SK-N-SH (cell line): ENCODE measurements at regions not wholly inside any gene's neighbourhood (a gene's known extent, or its start where the extent isn't known, plus 50 kb on each side); places are given as distances from the start of the nearest gene placed in this dataset.

Experiments used
- CTCF ChIA-PET: fragments of 300-600, 350-600 bp; formaldehyde crosslinking; extraction: SDS; loops from one replicate; lab custom pipeline; 2021; lab: Yijun Ruan, JAX
- POLR2A ChIA-PET: fragments of 350-600 bp; sonication (Branson Sonifier 250); formaldehyde crosslinking; extraction: SDS; loops from one replicate; lab custom pipeline; 2020; ENCODE audit warnings: antibody characterized with exemption, inconsistent platforms; lab: Yijun Ruan, JAX
- DNase-seq: peaks from one replicate; pipeline ENCODE4 v3.0.0; 2012
- H2AFZ ChIP-seq: fragments of 200-600 bp; sonication (generic); 2 replicates; pipeline ENCODE4 v1.8.1; 2016; ENCODE audit warnings: antibody characterized with exemption, mild to moderate bottlenecking, low read depth
- H3F3A ChIP-seq: fragments of 200-600 bp; sonication (generic); replicated peaks from 2 replicates; pipeline ENCODE3; 2016; ENCODE audit warnings: antibody characterized with exemption, mild to moderate bottlenecking; ENCODE audit not compliant: insufficient read depth
- H3K27ac ChIP-seq, 2 experiments: fragments of 200-500 bp in 1 of 2; fragments of 200-600 bp in 1 of 2; sonication (Bioruptor generic) in 1 of 2; sonication (generic), shearing (Covaris generic) in 1 of 2; 2 replicates each; pipeline versions ENCODE4 v1.5.1 to v1.6.1; 2014 to 2016; ENCODE audit warnings: low read depth in 2 of 2, inconsistent platforms in 1 of 2, low read length in 1 of 2, mild to moderate bottlenecking in 1 of 2, mixed read lengths in 1 of 2
- H3K27me3 ChIP-seq: fragments of 200-600 bp; sonication (generic), shearing (Covaris generic); 2 replicates; pipeline ENCODE4 v1.6.1; 2016; ENCODE audit warnings: mixed run types; ENCODE audit not compliant: insufficient read depth
- H3K36me3 ChIP-seq, 2 experiments: fragments of 200-500 bp in 1 of 2; fragments of 200-600 bp in 1 of 2; sonication (Bioruptor generic) in 1 of 2; sonication (generic) in 1 of 2; replicated peaks in 1 of 2; 2 replicates each; pipeline versions ENCODE3 to v1.5.1; 2014 to 2016; ENCODE audit warnings: low read length in 1 of 2, mild to moderate bottlenecking in 1 of 2; ENCODE audit not compliant: insufficient read depth in 2 of 2, control insufficient read depth in 1 of 2
- H3K4me1 ChIP-seq, 2 experiments: fragments of 200-500 bp in 1 of 2; fragments of 200-600 bp in 1 of 2; sonication (Bioruptor generic) in 1 of 2; sonication (generic), shearing (Covaris generic) in 1 of 2; 2 replicates each; pipeline versions ENCODE4 v1.5.1 to v1.6.1; 2014 to 2016; ENCODE audit warnings: low read depth in 1 of 2, low read length in 1 of 2, mixed run types in 1 of 2; ENCODE audit not compliant: insufficient read depth in 2 of 2, control insufficient read depth in 1 of 2
- H3K4me2 ChIP-seq: fragments of 200-600 bp; sonication (generic), shearing (Covaris generic); 2 replicates; pipeline ENCODE4 v1.6.1; 2017; ENCODE audit warnings: mixed run types
- H3K4me3 ChIP-seq, 2 experiments: fragments of 200-500 bp in 1 of 2; fragments of 200-600 bp in 1 of 2; sonication (Bioruptor generic) in 1 of 2; sonication (generic), shearing (Covaris generic) in 1 of 2; 2 replicates each; pipeline versions ENCODE4 v1.5.1 to v1.8.1; 2014 to 2016; ENCODE audit warnings: low read depth in 2 of 2, inconsistent platforms in 1 of 2, low read length in 1 of 2, mild to moderate bottlenecking in 1 of 2, mixed read lengths in 1 of 2, moderate library complexity in 1 of 2
- H3K79me2 ChIP-seq: fragments of 200-600 bp; sonication (generic); 2 replicates; pipeline ENCODE4 v1.8.1; 2017; ENCODE audit warnings: mild to moderate bottlenecking; ENCODE audit not compliant: insufficient read depth
- H3K9ac ChIP-seq: fragments of 200-600 bp; sonication (generic); 2 replicates; pipeline ENCODE4 v1.6.1; 2017; ENCODE audit warnings: mixed run types
- H3K9me2 ChIP-seq: fragments of 200-600 bp; sonication (generic); 2 replicates; pipeline ENCODE4 v1.6.1; 2017; ENCODE audit warnings: mixed run types
- H3K9me3 ChIP-seq: fragments of 200-600 bp; sonication (generic); 2 replicates; pipeline ENCODE4 v1.6.1; 2017; ENCODE audit warnings: mixed run types, mild to moderate bottlenecking, moderate library complexity
- H4K20me1 ChIP-seq: fragments of 200-600 bp; sonication (generic); 2 replicates; pipeline ENCODE4 v1.6.1; 2017; ENCODE audit warnings: mild to moderate bottlenecking, mixed run types; ENCODE audit not compliant: insufficient read depth
- EP300 ChIP-seq, 2 experiments: IDR thresholded peaks; 2 replicates each; pipeline versions ENCODE4 v1.4.0 to v1.6.1; 2012; ENCODE audit warnings: borderline replicate concordance in 1 of 2, low read depth in 1 of 2, low read length in 1 of 2
- FOXJ3 ChIP-seq: sonication (generic); formaldehyde crosslinking; IDR thresholded peaks from 2 replicates; pipeline ENCODE4 v1.5.1; 2020; ENCODE audit warnings: mild to moderate bottlenecking, missing genetic modification reagents
- JUND ChIP-seq: IDR thresholded peaks from 2 replicates; pipeline ENCODE4 v1.4.0; 2012
- MXI1 ChIP-seq: IDR thresholded peaks from 2 replicates; pipeline ENCODE4 v1.6.1; 2012; ENCODE audit warnings: mild to moderate bottlenecking, low read depth, low read length, improper control_type of control experiment
- NRF1 ChIP-seq: IDR thresholded peaks from 2 replicates; pipeline ENCODE4 v1.6.1; 2012; ENCODE audit warnings: low read depth, mild to moderate bottlenecking, low read length
- RAD21 ChIP-seq: IDR thresholded peaks from 2 replicates; pipeline ENCODE4 v1.6.1; 2012; ENCODE audit warnings: mild to moderate bottlenecking, low read length
- SMC3 ChIP-seq: IDR thresholded peaks from 2 replicates; pipeline ENCODE4 v1.6.1; 2012; ENCODE audit warnings: low read depth, low read length, improper control_type of control experiment
- TAF1 ChIP-seq: IDR thresholded peaks from 2 replicates; pipeline ENCODE4 v1.6.1; 2012; ENCODE audit warnings: low read depth, mild to moderate bottlenecking, low read length, moderate library complexity, borderline replicate concordance
- TCF12 ChIP-seq: IDR thresholded peaks from 2 replicates; pipeline ENCODE4 v1.4.0; 2012
- WGBS: methylation state at CpG from one replicate; pipeline ENCODE4 v1.1.6; 2017; ENCODE audit warnings: low lambda C conversion rate; 5-methylcytosine and 5-hydroxymethylcytosine counted together
- TF ChIP-seq, protein P1 (sequence below): fragments of 150-350 bp; IDR thresholded peaks from 2 replicates; pipeline ENCODE4 v1.6.1; 2016; ENCODE audit warnings: mild to moderate bottlenecking, low read depth, low read length
- TF ChIP-seq, protein P2 (sequence below): IDR thresholded peaks from 2 replicates; pipeline ENCODE4 v1.4.0; 2012; ENCODE audit warnings: low read depth, borderline replicate concordance
- TF ChIP-seq, protein P3 (sequence below): fragments of 200-600 bp; sonication (generic); IDR thresholded peaks from 2 replicates; pipeline ENCODE4 v1.6.1; 2017; ENCODE audit warnings: antibody characterized with exemption, mild to moderate bottlenecking, moderate library complexity
- TF ChIP-seq, protein P4 (sequence below): IDR thresholded peaks from 2 replicates; pipeline ENCODE4 v1.6.1; 2012; ENCODE audit warnings: mild to moderate bottlenecking, low read depth, low read length, moderate library complexity

DNA sequence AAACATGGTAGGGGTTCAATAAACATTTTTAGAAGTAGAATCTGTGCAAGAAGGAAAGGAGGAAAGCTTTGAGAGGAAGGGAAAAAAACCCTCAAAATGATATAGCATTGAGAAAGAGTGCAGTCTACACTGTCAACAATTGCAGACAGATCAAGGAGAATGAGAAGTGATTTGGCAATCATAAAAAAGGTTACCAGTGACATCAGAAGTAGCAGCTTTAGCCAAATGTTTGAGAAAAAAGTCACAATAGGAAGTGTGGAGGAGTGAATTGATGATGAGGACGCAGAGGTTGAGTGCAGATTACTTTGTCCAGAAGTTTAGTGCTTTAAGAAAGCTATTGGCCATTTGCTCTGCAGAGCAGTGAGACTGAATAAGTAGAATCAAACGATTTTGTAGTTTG is 155.0 kb downstream of the GJA1 start (continued):
- TF ChIP-seq, protein P1, sequence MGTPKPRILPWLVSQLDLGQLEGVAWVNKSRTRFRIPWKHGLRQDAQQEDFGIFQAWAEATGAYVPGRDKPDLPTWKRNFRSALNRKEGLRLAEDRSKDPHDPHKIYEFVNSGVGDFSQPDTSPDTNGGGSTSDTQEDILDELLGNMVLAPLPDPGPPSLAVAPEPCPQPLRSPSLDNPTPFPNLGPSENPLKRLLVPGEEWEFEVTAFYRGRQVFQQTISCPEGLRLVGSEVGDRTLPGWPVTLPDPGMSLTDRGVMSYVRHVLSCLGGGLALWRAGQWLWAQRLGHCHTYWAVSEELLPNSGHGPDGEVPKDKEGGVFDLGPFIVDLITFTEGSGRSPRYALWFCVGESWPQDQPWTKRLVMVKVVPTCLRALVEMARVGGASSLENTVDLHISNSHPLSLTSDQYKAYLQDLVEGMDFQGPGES, result no peak

DNA sequence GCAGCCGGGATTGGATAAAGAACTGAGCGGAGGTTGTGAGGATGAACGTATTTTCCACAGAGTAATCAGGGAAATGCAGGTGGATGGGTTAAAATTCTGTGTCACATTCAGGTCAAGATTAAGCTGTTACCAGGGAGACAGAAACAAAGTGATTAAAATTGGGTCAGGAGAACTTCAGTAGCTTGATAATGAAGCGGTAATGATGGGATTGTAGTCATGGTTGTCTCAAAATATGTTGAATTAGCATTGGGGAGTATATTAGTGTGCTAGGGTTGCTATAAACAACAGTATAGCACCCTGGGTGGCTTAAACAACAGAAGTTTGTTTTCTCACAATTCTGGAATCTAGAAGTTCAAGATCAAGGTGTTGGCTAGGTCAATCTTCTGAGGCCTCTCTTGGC is 155.5 kb downstream of the GJA1 start:
- no peaks in the 10 kb centered on the region for H3K9me3 ChIP-seq
- ChIA-PET CTCF (interaction anchor here (0.6 kb wide), 2 partner anchors 160 to 381 kb away, joined by 3 read pairs; no protein-coding TSS in a partner anchor), POLR2A (no interaction called here)
- H3K4me2 ChIP-seq, result no peak overlapping the region
- no peak overlapping the region for H2AFZ ChIP-seq
- H3K27ac ChIP-seq, result no peak overlapping the region
- H3K4me3 ChIP-seq, result no peak overlapping the region
- no peaks in the 10 kb centered on the region for H4K20me1 ChIP-seq
- 94% methylated on average over 4 of the region's 4 CpGs for WGBS
- H3K36me3 ChIP-seq, result no peaks in the 10 kb centered on the region
- no peaks in the 10 kb centered on the region for H3K9me2 ChIP-seq
- TF ChIP-seq JUND, result no peak
- TF ChIP-seq, protein P2, sequence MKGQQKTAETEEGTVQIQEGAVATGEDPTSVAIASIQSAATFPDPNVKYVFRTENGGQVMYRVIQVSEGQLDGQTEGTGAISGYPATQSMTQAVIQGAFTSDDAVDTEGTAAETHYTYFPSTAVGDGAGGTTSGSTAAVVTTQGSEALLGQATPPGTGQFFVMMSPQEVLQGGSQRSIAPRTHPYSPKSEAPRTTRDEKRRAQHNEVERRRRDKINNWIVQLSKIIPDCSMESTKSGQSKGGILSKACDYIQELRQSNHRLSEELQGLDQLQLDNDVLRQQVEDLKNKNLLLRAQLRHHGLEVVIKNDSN, result no peak
- no peak for TF ChIP-seq TAF1
- peaks cover 0 to 5% of the 10 kb centered on the region in 2 experiments; a peak in 2 of 4 replicates for H3K4me1 ChIP-seq
- no peaks in the 10 kb centered on the region for H3K79me2 ChIP-seq
- H3K27me3 ChIP-seq, result no peaks in the 10 kb centered on the region
- no peaks in the 10 kb centered on the region for H3F3A ChIP-seq
- DNase-seq, result no peak
- no peak overlapping the region for H3K9ac ChIP-seq

DNA sequence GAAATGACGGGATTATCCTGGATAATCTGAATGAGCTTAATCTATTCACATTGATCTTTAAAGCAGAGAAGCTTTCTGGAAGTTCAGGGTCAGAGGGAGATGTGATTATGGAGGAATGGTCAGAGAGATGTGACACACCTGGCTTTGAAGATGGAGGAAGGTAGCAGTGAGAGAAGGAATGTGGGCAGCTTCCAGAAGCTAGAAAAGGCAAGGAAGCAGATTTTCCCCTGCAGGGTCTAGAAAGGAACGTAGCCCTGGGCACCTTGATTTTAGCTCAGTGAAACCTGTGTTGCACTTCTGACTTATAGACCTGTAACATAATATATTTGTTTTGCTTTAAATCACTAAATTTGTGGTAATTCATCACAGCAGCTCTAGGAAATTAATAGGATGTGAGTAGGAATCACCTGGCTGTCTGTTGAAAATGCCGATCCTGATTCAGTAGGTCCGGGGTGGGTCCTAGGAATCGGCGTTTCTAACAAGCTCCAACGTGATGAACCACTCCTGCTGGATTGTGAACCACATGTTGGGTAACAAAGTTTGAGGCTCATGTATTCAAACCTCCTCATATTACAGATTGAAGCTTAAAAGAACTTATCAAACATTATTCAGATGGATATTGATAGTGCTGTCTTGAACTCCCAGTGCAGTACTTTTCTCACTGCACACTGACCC is 157.0 kb downstream of the GJA1 start:
- no peaks in the 10 kb centered on the region for H4K20me1 ChIP-seq
- no peaks in the 10 kb centered on the region for H3K36me3 ChIP-seq
- no peak overlapping the region for H3K4me2 ChIP-seq
- H3K4me3 ChIP-seq, result no peak overlapping the region
- ChIA-PET POLR2A (no interaction called here), CTCF (interaction anchor here (1.1 kb wide), 1 partner anchor 17 kb away, joined by 3 read pairs; no protein-coding TSS in a partner anchor)
- no peak for DNase-seq
- no peak overlapping the region for H3K27ac ChIP-seq
- peaks cover 0 to 5% of the 10 kb centered on the region in 2 experiments; a peak in 2 of 4 replicates for H3K4me1 ChIP-seq
- no peaks in the 10 kb centered on the region for H3K27me3 ChIP-seq
- WGBS, result 82% methylated on average over 7 of the region's 7 CpGs
- H3K9me3 ChIP-seq, result no peaks in the 10 kb centered on the region
- H3K9me2 ChIP-seq, result no peaks in the 10 kb centered on the region
- H3K9ac ChIP-seq, result no peak overlapping the region
- H3K79me2 ChIP-seq, result no peaks in the 10 kb centered on the region
- no peak overlapping the region for H2AFZ ChIP-seq
- no peaks in the 10 kb centered on the region for H3F3A ChIP-seq
- no peak for TF ChIP-seq EP300 (IDR thresholded peaks at IDR 0.05; ENCODE audit: borderline replicate concordance in 1 of 2, low read depth in 1 of 2, low read length in 1 of 2)
- no peak for TF ChIP-seq MXI1
- TF ChIP-seq, protein P3, sequence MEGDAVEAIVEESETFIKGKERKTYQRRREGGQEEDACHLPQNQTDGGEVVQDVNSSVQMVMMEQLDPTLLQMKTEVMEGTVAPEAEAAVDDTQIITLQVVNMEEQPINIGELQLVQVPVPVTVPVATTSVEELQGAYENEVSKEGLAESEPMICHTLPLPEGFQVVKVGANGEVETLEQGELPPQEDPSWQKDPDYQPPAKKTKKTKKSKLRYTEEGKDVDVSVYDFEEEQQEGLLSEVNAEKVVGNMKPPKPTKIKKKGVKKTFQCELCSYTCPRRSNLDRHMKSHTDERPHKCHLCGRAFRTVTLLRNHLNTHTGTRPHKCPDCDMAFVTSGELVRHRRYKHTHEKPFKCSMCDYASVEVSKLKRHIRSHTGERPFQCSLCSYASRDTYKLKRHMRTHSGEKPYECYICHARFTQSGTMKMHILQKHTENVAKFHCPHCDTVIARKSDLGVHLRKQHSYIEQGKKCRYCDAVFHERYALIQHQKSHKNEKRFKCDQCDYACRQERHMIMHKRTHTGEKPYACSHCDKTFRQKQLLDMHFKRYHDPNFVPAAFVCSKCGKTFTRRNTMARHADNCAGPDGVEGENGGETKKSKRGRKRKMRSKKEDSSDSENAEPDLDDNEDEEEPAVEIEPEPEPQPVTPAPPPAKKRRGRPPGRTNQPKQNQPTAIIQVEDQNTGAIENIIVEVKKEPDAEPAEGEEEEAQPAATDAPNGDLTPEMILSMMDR, result no peak
- TF ChIP-seq FOXJ3 (CRISPR knock-in tag), result no peak
- TF ChIP-seq RAD21, result no peak
- TF ChIP-seq, protein P4, sequence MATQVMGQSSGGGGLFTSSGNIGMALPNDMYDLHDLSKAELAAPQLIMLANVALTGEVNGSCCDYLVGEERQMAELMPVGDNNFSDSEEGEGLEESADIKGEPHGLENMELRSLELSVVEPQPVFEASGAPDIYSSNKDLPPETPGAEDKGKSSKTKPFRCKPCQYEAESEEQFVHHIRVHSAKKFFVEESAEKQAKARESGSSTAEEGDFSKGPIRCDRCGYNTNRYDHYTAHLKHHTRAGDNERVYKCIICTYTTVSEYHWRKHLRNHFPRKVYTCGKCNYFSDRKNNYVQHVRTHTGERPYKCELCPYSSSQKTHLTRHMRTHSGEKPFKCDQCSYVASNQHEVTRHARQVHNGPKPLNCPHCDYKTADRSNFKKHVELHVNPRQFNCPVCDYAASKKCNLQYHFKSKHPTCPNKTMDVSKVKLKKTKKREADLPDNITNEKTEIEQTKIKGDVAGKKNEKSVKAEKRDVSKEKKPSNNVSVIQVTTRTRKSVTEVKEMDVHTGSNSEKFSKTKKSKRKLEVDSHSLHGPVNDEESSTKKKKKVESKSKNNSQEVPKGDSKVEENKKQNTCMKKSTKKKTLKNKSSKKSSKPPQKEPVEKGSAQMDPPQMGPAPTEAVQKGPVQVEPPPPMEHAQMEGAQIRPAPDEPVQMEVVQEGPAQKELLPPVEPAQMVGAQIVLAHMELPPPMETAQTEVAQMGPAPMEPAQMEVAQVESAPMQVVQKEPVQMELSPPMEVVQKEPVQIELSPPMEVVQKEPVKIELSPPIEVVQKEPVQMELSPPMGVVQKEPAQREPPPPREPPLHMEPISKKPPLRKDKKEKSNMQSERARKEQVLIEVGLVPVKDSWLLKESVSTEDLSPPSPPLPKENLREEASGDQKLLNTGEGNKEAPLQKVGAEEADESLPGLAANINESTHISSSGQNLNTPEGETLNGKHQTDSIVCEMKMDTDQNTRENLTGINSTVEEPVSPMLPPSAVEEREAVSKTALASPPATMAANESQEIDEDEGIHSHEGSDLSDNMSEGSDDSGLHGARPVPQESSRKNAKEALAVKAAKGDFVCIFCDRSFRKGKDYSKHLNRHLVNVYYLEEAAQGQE, result no peak
- no peak for TF ChIP-seq NRF1
- no peak for TF ChIP-seq TCF12
- TF ChIP-seq, protein P1, result no peak
- no peak for TF ChIP-seq SMC3
